ENCODE measurements at regions not wholly inside any gene's neighbourhood (a gene's known extent, or its start where the extent isn't known, plus 50 kb on each side); places are given as distances from the start of the nearest gene placed in this dataset.

DNA sequence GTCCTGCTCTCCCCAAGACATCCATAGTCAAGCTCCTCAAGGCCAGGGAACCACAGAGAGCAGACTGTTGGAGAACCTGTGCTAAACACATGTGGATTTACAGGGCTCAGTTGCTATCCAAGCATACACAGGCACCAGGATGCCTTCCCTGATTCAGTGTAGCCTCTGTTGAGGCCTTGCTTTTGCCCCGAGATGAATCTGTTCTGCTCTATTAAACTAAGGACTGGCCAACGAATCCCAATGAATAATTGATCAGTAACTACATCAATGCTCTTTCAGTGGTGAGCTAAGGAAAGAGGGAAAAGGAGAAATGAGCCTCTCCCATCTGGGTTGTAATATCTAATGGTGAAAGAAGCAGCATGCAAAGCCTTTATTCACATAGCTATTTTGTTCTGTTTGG is 58.7 kb upstream of the SPTBN1 start:
- TF ChIP-seq ZFP91 (CRISPR knock-in tag; IDR thresholded peaks at IDR 0.05), result no peak
- no peak for TF ChIP-seq TEAD2 (tag; IDR thresholded peaks at IDR 0.05)
- no peak for TF ChIP-seq SMC3 (conservative IDR thresholded peaks at IDR 0.05; ENCODE audit: insufficient read depth, low read depth, low read length)
- no peak for TF ChIP-seq HIVEP1 (CRISPR knock-in tag; IDR thresholded peaks at IDR 0.05)
- no peak for TF ChIP-seq CTCF (IDR thresholded peaks at IDR 0.05 in 2 of 3, conservative IDR thresholded peaks at IDR 0.05 in 1 of 3; ENCODE audit: insufficient read depth in 2 of 3, low read depth in 1 of 3, low read length in 3 of 3)
- TF ChIP-seq JUN (IDR thresholded peaks at IDR 0.05; ENCODE audit: borderline replicate concordance, low read depth, low read length), result no peak
- TF ChIP-seq JUN (CRISPR knock-in tag; IDR thresholded peaks at IDR 0.05; ENCODE audit: borderline replicate concordance), result no peak
- no peak for TF ChIP-seq SIN3A (IDR thresholded peaks at IDR 0.05; ENCODE audit: borderline replicate concordance in 2 of 2, control insufficient read depth in 1 of 2, low read depth in 2 of 2, low read length in 2 of 2)
- no peak for TF ChIP-seq CBX8 (IDR thresholded peaks at IDR 0.05; ENCODE audit: borderline replicate concordance, extremely low read depth, low read depth, low read length, poor library complexity, severe bottlenecking)
- no peak for TF ChIP-seq ATF2 (CRISPR knock-in tag; IDR thresholded peaks at IDR 0.05)

Data from K562 (cell line).